ENCODE measurements at regions not wholly inside any gene's neighbourhood (a gene's known extent, or its start where the extent isn't known, plus 50 kb on each side); places are given as distances from the start of the nearest gene placed in this dataset.

- FAIRE-seq: no peak
- Histone ChIP-seq H3K4me1 (ENCODE audit: control insufficient read depth in 2 of 3, insufficient read depth in 2 of 3, low read depth in 1 of 3, low read length in 3 of 3) (no peaks in the 10 kb centered on the region), H3K27me3 (ENCODE audit: control insufficient read depth, insufficient read depth, low read length) (no peaks in the 10 kb centered on the region), H3K36me3 (ENCODE audit: control insufficient read depth in 2 of 3, insufficient read depth in 3 of 3, low read length in 3 of 3) (no peaks in the 10 kb centered on the region), H3K4me3 (ENCODE audit: low read length in 3 of 3) (no peak overlapping the region), H3K9me3 (ENCODE audit: control insufficient read depth in 2 of 3, insufficient read depth in 1 of 3, low read length in 3 of 3) (no peaks in the 10 kb centered on the region), H3K27ac (ENCODE audit: low read depth in 2 of 2, low read length in 2 of 2) (no peak overlapping the region), H3K9ac (ENCODE audit: low read length in 3 of 3) (no peak overlapping the region)
- TF ChIP-seq CTCF (IDR thresholded peaks at IDR 0.05; ENCODE audit: borderline replicate concordance, extremely low read depth, insufficient read depth): no peak
- no peak for DNase-seq
- intact Hi-C loops (cut with DNase I): no loop called here
Measured at GRCh38 chr22:45107671-45108070, 56.1 kb upstream of the NUP50 start.

DNA sequence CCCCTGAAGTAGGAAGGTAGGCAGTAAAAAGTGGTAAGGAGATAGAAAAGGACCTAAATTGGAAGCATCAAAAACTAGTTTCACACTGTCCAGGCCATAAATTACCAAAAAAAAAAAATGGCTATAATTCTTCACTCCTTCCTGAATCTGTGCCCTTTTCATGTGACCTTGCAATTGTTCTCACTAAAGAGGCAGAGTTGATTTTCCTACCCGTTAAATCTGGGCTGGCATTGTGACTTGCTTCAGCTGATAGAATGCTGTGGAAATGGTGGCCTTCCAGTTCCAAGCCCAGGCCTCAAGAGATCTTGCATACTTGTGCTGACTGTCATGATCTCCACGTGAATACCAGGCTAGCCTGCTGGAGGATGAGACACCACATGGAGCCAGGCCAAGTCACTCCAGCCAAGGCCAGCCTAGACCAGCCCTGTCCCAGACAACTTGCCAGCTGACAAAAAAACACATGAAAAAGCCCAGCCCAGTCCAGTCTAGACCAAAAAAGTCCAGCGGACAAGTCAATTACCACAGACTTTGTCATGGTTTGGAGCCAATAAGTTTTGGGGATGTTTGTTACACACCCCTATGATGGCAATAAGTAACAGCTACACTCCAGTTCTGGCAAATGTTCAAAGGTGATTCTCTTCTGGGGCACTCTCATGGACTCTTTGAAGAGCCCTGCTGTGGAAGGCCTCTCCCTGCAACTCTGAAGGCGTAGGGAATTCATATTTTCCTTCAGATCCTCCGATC, 51.4 kb upstream of the NUP50 start:
- no peak overlapping the region for H3K9ac ChIP-seq (ENCODE audit: low read length in 3 of 3)
- FAIRE-seq: no peak

More for the DNA sequence above, 51.4 kb upstream of the NUP50 start:
- no peak for DNase-seq
- Histone ChIP-seq H3K27ac (ENCODE audit: low read depth in 2 of 2, low read length in 2 of 2) (no peak overlapping the region), H3K27me3 (ENCODE audit: control insufficient read depth, insufficient read depth, low read length) (no peaks in the 10 kb centered on the region), H3K36me3 (ENCODE audit: control insufficient read depth in 2 of 3, insufficient read depth in 3 of 3, low read length in 3 of 3) (no peaks in the 10 kb centered on the region), H3K4me1 (ENCODE audit: control insufficient read depth in 2 of 3, insufficient read depth in 2 of 3, low read depth in 1 of 3, low read length in 3 of 3) (no peaks in the 10 kb centered on the region), H3K4me3 (ENCODE audit: low read length in 3 of 3) (no peak overlapping the region), H3K9me3 (ENCODE audit: control insufficient read depth in 2 of 3, insufficient read depth in 1 of 3, low read length in 3 of 3) (no peaks in the 10 kb centered on the region)
- intact Hi-C loops (cut with DNase I): no loop called here
- no peak for TF ChIP-seq CTCF (IDR thresholded peaks at IDR 0.05; ENCODE audit: borderline replicate concordance, extremely low read depth, insufficient read depth)
